WI38 (cell line): ENCODE measurements at regions not wholly inside any gene's neighbourhood (a gene's known extent, or its start where the extent isn't known, plus 50 kb on each side); places are given as distances from the start of the nearest gene placed in this dataset.

Experiments
- H3K4me3 ChIP-seq: 2 replicates; pipeline ENCODE4 v1.5.1; 2011; ENCODE audit warnings: low read depth, mild to moderate bottlenecking, control low read depth, low read length
- CTCF ChIP-seq: IDR thresholded peaks from 2 replicates; pipeline ENCODE4 v1.5.1; 2012; ENCODE audit warnings: low read depth, mild to moderate bottlenecking, control low read depth, low read length

- no peak overlapping the region for H3K4me3 ChIP-seq
- no peak for TF ChIP-seq CTCF
Observed at GRCh38 chr17:79353548-79353947, 257.3 kb downstream of the RBFOX3 start.

DNA sequence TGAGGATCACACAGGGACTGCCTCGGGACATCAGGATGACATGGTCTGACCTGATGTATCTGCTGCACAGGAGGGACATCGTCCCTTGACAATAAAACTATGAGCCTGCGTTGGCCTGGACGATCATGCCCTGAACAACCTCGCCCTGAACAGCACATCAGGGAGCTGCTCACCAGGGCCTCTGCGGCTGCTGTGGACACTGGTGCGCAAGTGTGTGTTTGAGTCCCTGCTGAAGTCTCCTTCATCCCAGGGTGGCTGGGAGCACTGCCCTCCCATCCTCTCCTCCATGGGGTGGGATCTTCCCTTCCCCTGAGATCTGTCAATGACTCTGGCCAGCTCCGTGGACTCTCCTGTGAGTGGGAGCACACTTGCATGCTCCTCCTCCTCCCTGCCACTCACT is 257.8 kb downstream of the RBFOX3 start:
- TF ChIP-seq CTCF = no peak
- H3K4me3 ChIP-seq = no peak overlapping the region

GRCh38 chr17:79350533-79350932 is 260.3 kb downstream of the RBFOX3 start:
- no peak for TF ChIP-seq CTCF

DNA sequence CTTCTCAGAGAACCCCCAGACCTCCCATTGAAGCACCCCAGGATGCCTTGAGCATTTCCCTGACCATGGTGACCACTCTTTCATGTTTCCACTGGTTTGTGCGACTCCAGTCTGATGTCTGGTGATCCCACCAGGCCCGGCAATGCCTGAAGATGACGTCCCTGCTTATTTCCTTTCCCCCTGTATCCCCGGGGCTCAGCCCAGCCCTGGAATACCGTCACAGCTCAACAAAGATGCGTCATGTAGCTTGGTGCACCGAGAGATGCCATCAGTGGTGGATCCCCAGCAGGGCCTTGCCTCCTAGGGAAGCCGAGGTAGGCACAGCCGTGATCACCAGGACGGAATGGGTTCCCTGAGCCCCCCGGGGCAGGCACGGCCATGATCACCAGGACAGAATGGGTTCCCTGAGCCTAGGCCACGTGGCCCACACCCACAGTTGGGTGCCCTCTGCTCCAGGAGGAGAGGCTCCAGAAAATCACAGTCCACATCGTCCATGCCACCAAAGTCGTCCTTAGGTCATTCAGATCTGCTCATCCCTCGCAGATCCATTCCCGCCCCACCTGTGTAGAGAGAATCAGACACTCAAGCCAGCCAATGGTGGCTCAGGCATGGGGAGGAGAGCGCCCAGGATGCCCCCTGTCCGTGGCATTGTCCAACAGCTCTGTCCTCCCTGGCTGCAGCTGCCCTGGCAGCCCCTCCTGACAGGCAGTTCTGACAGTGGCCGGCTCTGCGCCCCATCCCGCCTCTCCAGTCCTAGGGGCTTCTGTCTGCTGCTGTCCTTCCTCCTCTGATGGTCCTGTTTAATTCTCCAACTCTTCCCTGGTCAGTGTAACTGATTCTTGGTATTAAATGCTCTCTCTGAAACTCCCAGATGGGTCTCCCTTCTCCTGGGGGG is 261.1 kb downstream of the RBFOX3 start:
- TF ChIP-seq CTCF = no peak
- H3K4me3 ChIP-seq = no peak overlapping the region

More at GRCh38 chr17:79350533-79350932, 260.3 kb downstream of the RBFOX3 start:
- H3K4me3 ChIP-seq = no peak overlapping the region

DNA sequence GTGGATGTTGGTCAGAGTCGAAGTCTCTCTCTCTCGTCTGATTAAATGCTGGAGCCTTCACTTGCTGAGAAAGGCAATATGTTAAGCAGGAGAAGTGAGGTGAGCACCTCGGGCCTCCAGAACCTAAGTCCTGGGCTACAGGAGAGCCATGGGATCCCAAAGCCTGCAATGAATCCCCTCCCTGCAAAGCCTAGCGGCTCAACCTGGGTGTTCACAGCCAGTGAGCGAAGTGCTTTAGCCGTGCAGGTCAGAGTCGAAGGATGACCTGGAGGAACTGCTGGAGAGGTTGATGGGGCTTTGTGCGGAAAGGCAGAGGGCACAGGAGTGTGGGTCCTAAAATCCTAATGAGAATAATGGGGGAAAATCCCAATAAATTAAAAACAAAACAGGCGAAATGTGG is 267.8 kb downstream of the ENGASE start:
- H3K4me3 ChIP-seq = no peak overlapping the region
- TF ChIP-seq CTCF = no peak

- no peak for TF ChIP-seq CTCF
- no peak overlapping the region for H3K4me3 ChIP-seq
Observed at GRCh38 chr17:79341816-79342215, 267.2 kb downstream of the ENGASE start.

DNA sequence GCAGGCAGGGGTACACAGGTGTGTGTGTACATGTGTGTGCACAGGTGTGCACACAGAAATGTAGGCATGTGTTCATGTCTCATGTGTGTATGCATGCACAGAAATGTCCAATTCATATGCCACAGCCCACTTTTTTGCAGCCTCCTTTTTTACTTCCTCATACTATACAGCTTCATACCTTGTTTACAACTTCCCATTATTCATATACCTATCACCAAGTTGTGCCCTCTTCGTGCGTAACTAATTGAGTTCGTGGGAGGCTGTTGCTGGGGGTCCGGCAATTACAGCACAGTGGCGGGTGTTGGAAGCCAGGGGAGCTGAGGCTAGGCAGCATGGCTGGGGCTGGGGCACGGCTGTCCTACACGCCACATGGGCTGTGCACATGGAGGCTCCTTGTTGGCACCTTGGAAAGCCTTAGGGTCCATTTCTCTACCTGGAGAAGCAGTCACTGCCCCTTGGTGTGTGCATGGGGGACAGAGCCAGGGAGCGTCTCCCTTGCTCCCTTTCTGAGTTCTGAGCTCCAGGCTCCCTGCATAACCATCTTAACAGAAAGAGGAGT is 266.7 kb downstream of the ENGASE start:
- TF ChIP-seq CTCF = no peak
- H3K4me3 ChIP-seq = no peak overlapping the region
